ENCODE measurements at regions not wholly inside any gene's neighbourhood (a gene's known extent, or its start where the extent isn't known, plus 50 kb on each side); places are given as distances from the start of the nearest gene placed in this dataset.

- Histone ChIP-seq H3K27ac (ENCODE audit: low read depth, low read length) (no peak overlapping the region), H3K36me3 (ENCODE audit: control insufficient read depth, insufficient read depth, low read length) (no peaks in the 10 kb centered on the region), H3K4me1 (ENCODE audit: control insufficient read depth, insufficient read depth, low read length) (no peaks in the 10 kb centered on the region), H3K4me3 (ENCODE audit: low read depth, low read length) (no peak overlapping the region), H3K27me3 (ENCODE audit: control insufficient read depth, insufficient read depth, low read length) (no peaks in the 10 kb centered on the region), H3K9me3 (ENCODE audit: control insufficient read depth, insufficient read depth, low read length) (no peaks in the 10 kb centered on the region)
- DNase-seq (ENCODE audit: low read depth in 4 of 6, low spot score in 6 of 6): no peak
- no CpG with 5 or more reads among the region's 3 CpGs for WGBS (ENCODE audit: insufficient coverage)
These were observed 369.9 kb upstream of the LRRC7 start for GRCh38 chr1:69197816-69198215.

- Histone ChIP-seq H3K27ac (ENCODE audit: low read depth, low read length) (no peak overlapping the region), H3K4me1 (ENCODE audit: control insufficient read depth, insufficient read depth, low read length) (no peaks in the 10 kb centered on the region), H3K4me3 (ENCODE audit: low read depth, low read length) (no peak overlapping the region), H3K27me3 (ENCODE audit: control insufficient read depth, insufficient read depth, low read length) (no peaks in the 10 kb centered on the region), H3K36me3 (ENCODE audit: control insufficient read depth, insufficient read depth, low read length) (no peaks in the 10 kb centered on the region), H3K9me3 (ENCODE audit: control insufficient read depth, insufficient read depth, low read length) (peaks cover 2% of the 10 kb centered on the region)
- WGBS (ENCODE audit: insufficient coverage): 83% methylated on average over 1 of the region's 3 CpGs
- DNase-seq (ENCODE audit: low read depth in 4 of 6, low spot score in 6 of 6): no peak
These were observed 366.0 kb upstream of the LRRC7 start for GRCh38 chr1:69201716-69202115.

DNA sequence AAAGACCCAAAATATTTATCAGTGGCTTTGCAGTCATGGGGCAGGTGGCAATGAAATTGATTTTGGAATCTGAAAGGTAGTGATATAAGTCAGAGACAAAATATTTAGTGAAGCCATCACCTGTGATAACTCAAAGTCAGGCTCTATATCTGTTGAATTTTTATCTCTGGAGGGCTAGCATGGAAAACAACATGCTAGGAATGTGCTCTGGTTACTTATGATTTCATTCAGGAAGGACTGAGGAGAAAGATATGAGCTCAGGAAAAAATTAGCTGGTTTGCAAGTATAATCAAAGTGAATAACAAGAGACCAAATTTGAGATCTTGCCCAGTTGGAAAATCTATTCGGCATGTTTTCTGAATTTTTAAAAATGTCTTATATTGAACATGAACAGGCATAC, 364.6 kb upstream of the LRRC7 start:
- Histone ChIP-seq H3K27ac (ENCODE audit: low read depth, low read length) (no peak overlapping the region), H3K9me3 (ENCODE audit: control insufficient read depth, insufficient read depth, low read length) (peaks cover 2% of the 10 kb centered on the region), H3K4me1 (ENCODE audit: control insufficient read depth, insufficient read depth, low read length) (no peaks in the 10 kb centered on the region), H3K4me3 (ENCODE audit: low read depth, low read length) (no peak overlapping the region), H3K36me3 (ENCODE audit: control insufficient read depth, insufficient read depth, low read length) (no peaks in the 10 kb centered on the region), H3K27me3 (ENCODE audit: control insufficient read depth, insufficient read depth, low read length) (no peaks in the 10 kb centered on the region)
- WGBS (ENCODE audit: insufficient coverage): no CpG with 5 or more reads among the region's 1 CpG
- no peak for DNase-seq (ENCODE audit: low read depth in 4 of 6, low spot score in 6 of 6)

GRCh38 chr1:69213644-69214043, 354.1 kb upstream of the LRRC7 start:
- no peak for DNase-seq (ENCODE audit: low read depth in 4 of 6, low spot score in 6 of 6)
- H3K27me3 ChIP-seq (ENCODE audit: control insufficient read depth, insufficient read depth, low read length): no peaks in the 10 kb centered on the region
- H3K4me3 ChIP-seq (ENCODE audit: low read depth, low read length): no peak overlapping the region
- no peaks in the 10 kb centered on the region for H3K9me3 ChIP-seq (ENCODE audit: control insufficient read depth, insufficient read depth, low read length)
- no peaks in the 10 kb centered on the region for H3K36me3 ChIP-seq (ENCODE audit: control insufficient read depth, insufficient read depth, low read length)
- no peak overlapping the region for H3K27ac ChIP-seq (ENCODE audit: low read depth, low read length)
- H3K4me1 ChIP-seq (ENCODE audit: control insufficient read depth, insufficient read depth, low read length): no peaks in the 10 kb centered on the region
- no CpG with 5 or more reads among the region's 4 CpGs for WGBS (ENCODE audit: insufficient coverage)

- Histone ChIP-seq H3K27me3 (ENCODE audit: control insufficient read depth, insufficient read depth, low read length) (no peaks in the 10 kb centered on the region), H3K36me3 (ENCODE audit: control insufficient read depth, insufficient read depth, low read length) (no peaks in the 10 kb centered on the region), H3K4me3 (ENCODE audit: low read depth, low read length) (no peak overlapping the region), H3K9me3 (ENCODE audit: control insufficient read depth, insufficient read depth, low read length) (no peaks in the 10 kb centered on the region), H3K4me1 (ENCODE audit: control insufficient read depth, insufficient read depth, low read length) (no peaks in the 10 kb centered on the region), H3K27ac (ENCODE audit: low read depth, low read length) (no peak overlapping the region)
- DNase-seq (ENCODE audit: low read depth in 4 of 6, low spot score in 6 of 6): no peak
- 80% methylated on average over 2 of the region's 3 CpGs for WGBS (ENCODE audit: insufficient coverage)
These were observed 351.8 kb upstream of the LRRC7 start for GRCh38 chr1:69215883-69216282.

GRCh38 chr1:69220672-69221071, 347.1 kb upstream of the LRRC7 start:
- no CpG with 5 or more reads among the region's 1 CpG for WGBS (ENCODE audit: insufficient coverage)

GRCh38 chr1:69221524-69221923, 346.2 kb upstream of the LRRC7 start:
- H3K4me1 ChIP-seq (ENCODE audit: control insufficient read depth, insufficient read depth, low read length): no peaks in the 10 kb centered on the region
- no peaks in the 10 kb centered on the region for H3K36me3 ChIP-seq (ENCODE audit: control insufficient read depth, insufficient read depth, low read length)
- H3K4me3 ChIP-seq (ENCODE audit: low read depth, low read length): no peak overlapping the region
- H3K9me3 ChIP-seq (ENCODE audit: control insufficient read depth, insufficient read depth, low read length): no peaks in the 10 kb centered on the region
- H3K27me3 ChIP-seq (ENCODE audit: control insufficient read depth, insufficient read depth, low read length): no peaks in the 10 kb centered on the region
- peak in 2 of 6 donors; percentile 27 to 39 for DNase-seq (ENCODE audit: low read depth in 4 of 6, low spot score in 6 of 6)
- no CpG with 5 or more reads among the region's 1 CpG for WGBS (ENCODE audit: insufficient coverage)
- H3K27ac ChIP-seq (ENCODE audit: low read depth, low read length): no peak overlapping the region

More at GRCh38 chr1:69220672-69221071, 347.1 kb upstream of the LRRC7 start:
- Histone ChIP-seq H3K4me1 (ENCODE audit: control insufficient read depth, insufficient read depth, low read length) (no peaks in the 10 kb centered on the region), H3K27me3 (ENCODE audit: control insufficient read depth, insufficient read depth, low read length) (no peaks in the 10 kb centered on the region), H3K36me3 (ENCODE audit: control insufficient read depth, insufficient read depth, low read length) (no peaks in the 10 kb centered on the region), H3K9me3 (ENCODE audit: control insufficient read depth, insufficient read depth, low read length) (no peaks in the 10 kb centered on the region), H3K27ac (ENCODE audit: low read depth, low read length) (no peak overlapping the region), H3K4me3 (ENCODE audit: low read depth, low read length) (no peak overlapping the region)
- no peak for DNase-seq (ENCODE audit: low read depth in 4 of 6, low spot score in 6 of 6)

- Histone ChIP-seq H3K9me3 (ENCODE audit: control insufficient read depth, insufficient read depth, low read length) (no peaks in the 10 kb centered on the region), H3K4me1 (ENCODE audit: control insufficient read depth, insufficient read depth, low read length) (no peaks in the 10 kb centered on the region), H3K27ac (ENCODE audit: low read depth, low read length) (no peak overlapping the region), H3K4me3 (ENCODE audit: low read depth, low read length) (no peak overlapping the region), H3K27me3 (ENCODE audit: control insufficient read depth, insufficient read depth, low read length) (no peaks in the 10 kb centered on the region), H3K36me3 (ENCODE audit: control insufficient read depth, insufficient read depth, low read length) (no peaks in the 10 kb centered on the region)
- no peak for DNase-seq (ENCODE audit: low read depth in 4 of 6, low spot score in 6 of 6)
- 75% methylated on average over 1 of the region's 1 CpG for WGBS (ENCODE audit: insufficient coverage)
These were observed 344.6 kb upstream of the LRRC7 start for GRCh38 chr1:69223156-69223555.

- H3K4me1 ChIP-seq (ENCODE audit: control insufficient read depth, insufficient read depth, low read length): no peaks in the 10 kb centered on the region
- H3K27me3 ChIP-seq (ENCODE audit: control insufficient read depth, insufficient read depth, low read length): no peaks in the 10 kb centered on the region
- H3K27ac ChIP-seq (ENCODE audit: low read depth, low read length): no peak overlapping the region
- no peaks in the 10 kb centered on the region for H3K9me3 ChIP-seq (ENCODE audit: control insufficient read depth, insufficient read depth, low read length)
- WGBS (ENCODE audit: insufficient coverage): no CpG with 5 or more reads among the region's 1 CpG
- peak in 1 of 6 donors; percentile 59 for DNase-seq (ENCODE audit: low read depth in 4 of 6, low spot score in 6 of 6)
- H3K4me3 ChIP-seq (ENCODE audit: low read depth, low read length): no peak overlapping the region
- no peaks in the 10 kb centered on the region for H3K36me3 ChIP-seq (ENCODE audit: control insufficient read depth, insufficient read depth, low read length)
These were observed 339.2 kb upstream of the LRRC7 start for GRCh38 chr1:69228501-69228900.

DNA sequence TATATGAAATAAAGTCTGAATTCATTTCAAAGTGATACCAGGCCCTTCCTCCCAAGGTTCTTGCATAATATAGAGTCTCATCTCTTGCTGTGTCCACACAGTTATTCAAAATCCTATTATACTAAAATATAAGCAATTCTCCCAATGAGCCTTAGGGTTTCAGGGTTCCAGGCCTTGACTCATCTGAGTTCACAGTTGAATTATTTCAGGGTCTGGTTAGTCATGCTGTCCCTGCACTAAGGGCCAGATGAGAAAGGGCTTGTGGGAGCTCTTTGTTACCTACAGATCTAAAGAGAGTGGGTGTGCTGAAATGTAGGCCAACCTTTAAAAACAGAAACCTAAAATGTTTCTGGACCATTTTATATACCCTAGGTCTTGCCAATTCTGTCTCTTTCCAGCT, 337.5 kb upstream of the LRRC7 start:
- H3K9me3 ChIP-seq (ENCODE audit: control insufficient read depth, insufficient read depth, low read length): no peaks in the 10 kb centered on the region
- H3K4me1 ChIP-seq (ENCODE audit: control insufficient read depth, insufficient read depth, low read length): no peaks in the 10 kb centered on the region
- H3K27ac ChIP-seq (ENCODE audit: low read depth, low read length): no peak overlapping the region
- H3K36me3 ChIP-seq (ENCODE audit: control insufficient read depth, insufficient read depth, low read length): no peaks in the 10 kb centered on the region
- no peaks in the 10 kb centered on the region for H3K27me3 ChIP-seq (ENCODE audit: control insufficient read depth, insufficient read depth, low read length)
- no peak overlapping the region for H3K4me3 ChIP-seq (ENCODE audit: low read depth, low read length)
- DNase-seq (ENCODE audit: low read depth in 4 of 6, low spot score in 6 of 6): no peak
